GM12892 (cell line): ENCODE measurements at regions not wholly inside any gene's neighbourhood (a gene's known extent, or its start where the extent isn't known, plus 50 kb on each side); places are given as distances from the start of the nearest gene placed in this dataset.

Source experiments
- POLR2A ChIP-seq: IDR thresholded peaks from 2 replicates; pipeline ENCODE4 v1.6.1; 2011; ENCODE audit warnings: low read depth, low read length, control low read depth
- POLR2AphosphoS5 ChIP-seq: IDR thresholded peaks from 2 replicates; pipeline ENCODE4 v1.6.1; 2011; ENCODE audit warnings: low read depth, low read length, control low read depth

GRCh38 chr6:164023535-164023934 lies 609.0 kb downstream of the QKI start:
- no peak for TF ChIP-seq POLR2A
- no peak for TF ChIP-seq POLR2AphosphoS5
